ENCODE measurements at regions not wholly inside any gene's neighbourhood (a gene's known extent, or its start where the extent isn't known, plus 50 kb on each side); places are given as distances from the start of the nearest gene placed in this dataset.

GRCh38 chr11:80929031-80929805 lies 1488.4 kb upstream of the TENM4 start:
- ChIA-PET RAD21 (ENCODE audit: unreplicated experiment) (no interaction called here), CTCF (interaction anchor here (0.6 kb wide), 1 partner anchor 19 kb away, joined by 3 read pairs; no protein-coding TSS in a partner anchor), POLR2A (no interaction called here), SMC1A (ENCODE audit: uncharacterized antibody, unreplicated experiment) (no interaction called here)
- no peak overlapping the region for H3K9ac ChIP-seq (ENCODE audit: control insufficient read depth, insufficient read depth, low read length)
- no peaks in the 10 kb centered on the region for H4K20me1 ChIP-seq (ENCODE audit: control insufficient read depth, insufficient read depth)
- FAIRE-seq (no peak), DNase-seq (ENCODE audit: low read depth, low spot score) (no peak), ATAC-seq (no peak)
- H3K27me3 ChIP-seq (replicated peaks in 1 of 2; ENCODE audit: control insufficient read depth in 2 of 2, insufficient read depth in 2 of 2, low read length in 1 of 2): no peaks in the 10 kb centered on the region; a peak in 1 of 4 replicates
- TF ChIP-seq ATF7 (IDR thresholded peaks at IDR 0.05; ENCODE audit: low read depth) (no peak), TAF1 (IDR thresholded peaks at IDR 0.05; ENCODE audit: borderline replicate concordance, low read depth, low read length) (no peak), ASH2L (IDR thresholded peaks at IDR 0.05; ENCODE audit: borderline replicate concordance, low read depth) (no peak), NBN (IDR thresholded peaks at IDR 0.05) (no peak), CTCF (IDR thresholded peaks at IDR 0.05 in 2 of 3, conservative IDR thresholded peaks at IDR 0.05 in 1 of 3; ENCODE audit: control insufficient read depth in 2 of 3, extremely low read depth in 1 of 3, insufficient read depth in 1 of 3, low read depth in 3 of 3, low read length in 3 of 3) (no peak), TBL1XR1 (IDR thresholded peaks at IDR 0.05; ENCODE audit: low read depth, low read length) (no peak), IRF5 (IDR thresholded peaks at IDR 0.05; ENCODE audit: borderline replicate concordance) (no peak), HDAC6 (IDR thresholded peaks at IDR 0.05; ENCODE audit: unreplicated experiment) (no peak), POLR2A (IDR thresholded peaks at IDR 0.05; ENCODE audit: low read depth, low read length) (no peak), ZBTB33 (IDR thresholded peaks at IDR 0.05) (no peak), CUX1 (IDR thresholded peaks at IDR 0.05; ENCODE audit: insufficient replicate concordance, low read depth, low read length) (no peak), SMAD5 (IDR thresholded peaks at IDR 0.05; ENCODE audit: low read depth) (no peak), KLF5 (IDR thresholded peaks at IDR 0.05; ENCODE audit: partially characterized antibody) (no peak)
- no peak overlapping the region for H3K4me3 ChIP-seq
- intact Hi-C loops (cut with micrococcal nuclease; ENCODE audit: unreplicated experiment) (no loop called here), in situ Hi-C loops (cut with MboI) (no loop called here)
- H3K27ac ChIP-seq (ENCODE audit: control insufficient read depth, insufficient read depth): no peak overlapping the region
- H3K36me3 ChIP-seq (ENCODE audit: control insufficient read depth in 2 of 2, insufficient read depth in 2 of 2, low read length in 1 of 2): no peaks in the 10 kb centered on the region
- H3K79me2 ChIP-seq (ENCODE audit: control insufficient read depth, insufficient read depth, low read length): no peaks in the 10 kb centered on the region
- no peak overlapping the region for H2AFZ ChIP-seq (ENCODE audit: control insufficient read depth, low read depth, low read length)
- BruUV-seq (replicated peaks): no TSS peak
- H3K9me3 ChIP-seq (replicated peaks; ENCODE audit: control insufficient read depth, insufficient read depth, low read length): no peaks in the 10 kb centered on the region
- 78% methylated on average over 1 of the region's 1 CpG for WGBS (ENCODE audit: insufficient coverage, insufficient replicate concordance, low lambda C conversion rate, missing lambda C conversion rate)
- no peak overlapping the region for H3K4me2 ChIP-seq (ENCODE audit: control insufficient read depth, insufficient read depth)
- no peaks in the 10 kb centered on the region for H3K4me1 ChIP-seq (ENCODE audit: control insufficient read depth, insufficient read depth, low read length)
